Ascending aorta (tissue), 2 donors: ENCODE measurements at regions not wholly inside any gene's neighbourhood (a gene's known extent, or its start where the extent isn't known, plus 50 kb on each side); places are given as distances from the start of the nearest gene placed in this dataset.

Experiments used
- DNase-seq, 2 donors: peaks; one replicate each; pipeline ENCODE4 v3.0.0-alpha.2; 2019; ENCODE audit warnings: low spot score in 2 of 2
- H3K27ac ChIP-seq, 2 donors: fragments of 200-600 bp; sonication (generic); one replicate each; pipeline ENCODE4 v1.5.1; 2016 to 2017; ENCODE audit warnings: mild to moderate bottlenecking in 1 of 2
- H3K27me3 ChIP-seq: fragments of 200-600 bp; sonication (generic); one replicate; pipeline ENCODE4 v1.5.1; 2017
- H3K36me3 ChIP-seq, 2 donors: fragments of 200-600 bp; sonication (generic); one replicate each; pipeline ENCODE4 v1.5.1; 2016
- H3K4me1 ChIP-seq, 2 donors: fragments of 200-600 bp; sonication (generic); one replicate each; pipeline ENCODE4 v1.5.1; 2016 to 2017; ENCODE audit warnings: mild to moderate bottlenecking in 1 of 2
- H3K4me3 ChIP-seq, 2 donors: fragments of 200-600 bp; sonication (generic); one replicate each; pipeline ENCODE4 v1.5.1; 2016 to 2017; ENCODE audit warnings: mild to moderate bottlenecking in 1 of 2
- H3K9me3 ChIP-seq, 2 donors: fragments of 200-600 bp; sonication (generic); one replicate each; pipeline ENCODE4 v1.5.1; 2016
- CTCF ChIP-seq, 3 experiments: fragments of 200-600 bp in 2 of 3; fragments of 450-650 bp in 1 of 3; sonication (generic) in 2 of 3; IDR thresholded peaks; one replicate each; pipeline ENCODE4 v1.5.1; 2016 to 2019; ENCODE audit warnings: antibody characterized with exemption in 3 of 3, mild to moderate bottlenecking in 1 of 3, moderate library complexity in 1 of 3
- intact Hi-C: fragments of 100-400 bp; cut with DNase I; formaldehyde crosslinking; loops from one replicate; pipeline ENCODE4 v1.15.1; 2023

GRCh38 chr9:21660976-21661375, 141.5 kb upstream of the MTAP start:
- no peak overlapping the region for H3K4me3 ChIP-seq
- H3K27ac ChIP-seq = no peak overlapping the region
- no peaks in the 10 kb centered on the region for H3K4me1 ChIP-seq
- intact Hi-C loops = no loop called here
- no peaks in the 10 kb centered on the region for H3K9me3 ChIP-seq
- no peaks in the 10 kb centered on the region for H3K36me3 ChIP-seq
- TF ChIP-seq CTCF (IDR thresholded peaks at IDR 0.05) = no peak
- no peaks in the 10 kb centered on the region for H3K27me3 ChIP-seq
- DNase-seq = no peak

GRCh38 chr9:21661626-21662025, 140.8 kb upstream of the MTAP start:
- no peak for DNase-seq
- no peak for TF ChIP-seq CTCF (IDR thresholded peaks at IDR 0.05)

GRCh38 chr9:21668516-21668915, 133.9 kb upstream of the MTAP start:
- H3K27ac ChIP-seq = no peak overlapping the region
- no peaks in the 10 kb centered on the region for H3K9me3 ChIP-seq
- no peaks in the 10 kb centered on the region for H3K27me3 ChIP-seq
- H3K36me3 ChIP-seq = no peaks in the 10 kb centered on the region
- TF ChIP-seq CTCF (IDR thresholded peaks at IDR 0.05) = no peak
- no peak for DNase-seq
- H3K4me3 ChIP-seq = no peak overlapping the region
- H3K4me1 ChIP-seq = peaks cover 0 to 2% of the 10 kb centered on the region in 2 donors
- intact Hi-C loops = no loop called here

More at GRCh38 chr9:21661626-21662025, 140.8 kb upstream of the MTAP start:
- Histone ChIP-seq H3K27ac (no peak overlapping the region), H3K4me3 (no peak overlapping the region), H3K4me1 (no peaks in the 10 kb centered on the region), H3K27me3 (no peaks in the 10 kb centered on the region), H3K9me3 (no peaks in the 10 kb centered on the region), H3K36me3 (no peaks in the 10 kb centered on the region)
- intact Hi-C loops = no loop called here

- Histone ChIP-seq H3K27ac (no peak overlapping the region), H3K36me3 (no peaks in the 10 kb centered on the region), H3K27me3 (no peaks in the 10 kb centered on the region), H3K4me1 (peaks cover 0 to 2% of the 10 kb centered on the region in 2 donors), H3K9me3 (no peaks in the 10 kb centered on the region), H3K4me3 (no peak overlapping the region)
- intact Hi-C loops = no loop called here
- no peak for TF ChIP-seq CTCF (IDR thresholded peaks at IDR 0.05)
- no peak for DNase-seq
Observed at GRCh38 chr9:21669701-21670100, 132.7 kb upstream of the MTAP start.

GRCh38 chr9:21670374-21670773, 132.1 kb upstream of the MTAP start:
- peaks cover 0 to 2% of the 10 kb centered on the region in 2 donors for H3K4me1 ChIP-seq
- no peak for TF ChIP-seq CTCF (IDR thresholded peaks at IDR 0.05)
- no peak for DNase-seq
- no peaks in the 10 kb centered on the region for H3K36me3 ChIP-seq
- H3K9me3 ChIP-seq = no peaks in the 10 kb centered on the region
- H3K27me3 ChIP-seq = no peaks in the 10 kb centered on the region
- H3K4me3 ChIP-seq = no peak overlapping the region
- intact Hi-C loops = no loop called here
- no peak overlapping the region for H3K27ac ChIP-seq

- intact Hi-C loops = no loop called here
Observed at GRCh38 chr9:21672140-21672539, 130.3 kb upstream of the MTAP start.

More at GRCh38 chr9:21672140-21672539, 130.3 kb upstream of the MTAP start:
- no peak for DNase-seq
- Histone ChIP-seq H3K4me1 (peaks cover 0 to 2% of the 10 kb centered on the region in 2 donors), H3K27ac (no peak overlapping the region), H3K27me3 (no peaks in the 10 kb centered on the region), H3K36me3 (no peaks in the 10 kb centered on the region), H3K9me3 (no peaks in the 10 kb centered on the region), H3K4me3 (no peak overlapping the region)
- no peak for TF ChIP-seq CTCF (IDR thresholded peaks at IDR 0.05)
